A549 (cell line): ENCODE measurements at regions not wholly inside any gene's neighbourhood (a gene's known extent, or its start where the extent isn't known, plus 50 kb on each side); places are given as distances from the start of the nearest gene placed in this dataset.

Experiments used
- ATAC-seq, 2 experiments: fragments of 200-7000 bp in 1 of 2; fragments of >200 bp in 1 of 2; cut with Nextera tagmentation in 1 of 2; cut with Tn5 transposase in 1 of 2; 3 replicates each; pipeline versions ENCODE4 v1.8.0 to v1.9.1; 2018 to 2020; ENCODE audit warnings: mild to moderate bottlenecking in 1 of 2, moderate library complexity in 1 of 2
- CTCF ChIA-PET: fragments of 300-600 bp; sonication (Branson Sonifier 250); formaldehyde crosslinking; extraction: SDS; loops from one replicate; lab custom pipeline; 2021; ENCODE audit warnings: antibody characterized with exemption, inconsistent platforms; lab: Yijun Ruan, JAX
- POLR2A ChIA-PET: fragments of 350-600 bp; formaldehyde crosslinking; extraction: SDS; loops from one replicate; lab custom pipeline; 2021; ENCODE audit warnings: antibody characterized with exemption, inconsistent platforms; lab: Yijun Ruan, JAX
- DNase-seq, 2 experiments: peaks; one replicate each; pipeline versions ENCODE4 v3.0.0 to v3.0.0-alpha.2; 2011 to 2016; ENCODE audit warnings: low read depth in 1 of 2, low spot score in 1 of 2
- FAIRE-seq: peaks from 2 replicates; lab custom pipeline; 2011; peaks lifted over from hg19 to GRCh38; lab: Jason Lieb, UNC
- H3K27ac ChIP-seq, 2 experiments: fragments of >200 bp; sonication (Bioruptor Twin); formaldehyde crosslinking; 3 replicates each; pipeline ENCODE4 v1.5.1; 2016 to 2017
- H3K4me1 ChIP-seq: fragments of >200 bp; sonication (Bioruptor Twin); formaldehyde crosslinking; 3 replicates; pipeline ENCODE4 v1.6.1; 2016
- H3K4me2 ChIP-seq: fragments of >200 bp; sonication (Bioruptor Twin); formaldehyde crosslinking; 3 replicates; pipeline ENCODE4 v1.6.1; 2016
- H3K4me3 ChIP-seq: fragments of >200 bp; sonication (Bioruptor Twin); formaldehyde crosslinking; 3 replicates; pipeline ENCODE4 v1.5.1; 2016
- H3K9me3 ChIP-seq: fragments of >200 bp; sonication (Bioruptor Twin); formaldehyde crosslinking; 3 replicates; pipeline ENCODE4 v1.6.1; 2016
- BCL3 ChIP-seq: fragments of >200 bp; sonication (Bioruptor Twin); formaldehyde crosslinking; IDR thresholded peaks from 3 replicates; pipeline ENCODE4 v1.6.1; 2016
- CBX8 ChIP-seq: fragments of 200-600 bp; sonication (generic); IDR thresholded peaks from 2 replicates; pipeline ENCODE4 v1.6.1; 2016
- EHF ChIP-seq: fragments of 250-450 bp; sonication (Bioruptor Pico); IDR thresholded peaks from 2 replicates; pipeline ENCODE4 v1.5.0; 2020; ENCODE audit warnings: mild to moderate bottlenecking
- HEYL ChIP-seq: fragments of 250-450 bp; sonication (Bioruptor Pico); IDR thresholded peaks from 2 replicates; pipeline ENCODE4 v1.8.0; 2021; ENCODE audit warnings: mild to moderate bottlenecking, moderate library complexity
- KDM5A ChIP-seq: fragments of 200-600 bp; sonication (generic); IDR thresholded peaks from 2 replicates; pipeline ENCODE4 v1.6.1; 2016; ENCODE audit warnings: antibody characterized with exemption, mild to moderate bottlenecking
- MAZ ChIP-seq: fragments of 150-350 bp; IDR thresholded peaks from 2 replicates; pipeline ENCODE4 v1.6.1; 2014; ENCODE audit warnings: antibody characterized with exemption, low read depth, low read length, borderline replicate concordance
- NFE2L2 ChIP-seq: fragments of 150-350 bp; conservative IDR thresholded peaks from 2 replicates; pipeline ENCODE4 v1.6.1; 2014; ENCODE audit warnings: low read length
- NPAS2 ChIP-seq: fragments of 250-450 bp; sonication (Bioruptor Pico); IDR thresholded peaks from 2 replicates; pipeline ENCODE4 v1.8.0; 2022; ENCODE audit warnings: mild to moderate bottlenecking, moderate library complexity, borderline replicate concordance
- RAD21 ChIP-seq, 2 experiments: fragments of >200 bp in 1 of 2; sonication (Bioruptor Twin) in 1 of 2; formaldehyde crosslinking in 1 of 2; IDR thresholded peaks in 1 of 2; conservative IDR thresholded peaks in 1 of 2; 2 replicates in 1 of 2; 3 replicates in 1 of 2; pipeline ENCODE4 v1.6.1; 2012 to 2018; ENCODE audit warnings: inconsistent platforms in 1 of 2
- REST ChIP-seq: fragments of 200-600 bp; sonication (generic); IDR thresholded peaks from 2 replicates; pipeline ENCODE4 v1.6.1; 2016; ENCODE audit warnings: antibody characterized with exemption, mild to moderate bottlenecking, moderate library complexity
- RNF2 ChIP-seq: fragments of 200-600 bp; sonication (generic); IDR thresholded peaks from 2 replicates; pipeline ENCODE4 v1.6.1; 2016; ENCODE audit warnings: low read depth, mild to moderate bottlenecking, antibody characterized with exemption, moderate library complexity, borderline replicate concordance
- USF2 ChIP-seq: fragments of 450-650 bp; IDR thresholded peaks from 2 replicates; pipeline ENCODE4 v1.6.1; 2014; ENCODE audit warnings: antibody characterized with exemption
- ZNF302 ChIP-seq: fragments of 250-450 bp; sonication (Bioruptor Pico); IDR thresholded peaks from 2 replicates; pipeline ENCODE4 v1.9.0; 2021; ENCODE audit warnings: inconsistent platforms, mild to moderate bottlenecking, moderate library complexity
- ZSCAN20 ChIP-seq: fragments of 250-450 bp; sonication (Bioruptor Pico); IDR thresholded peaks from 2 replicates; pipeline ENCODE4 v1.8.0; 2022; ENCODE audit warnings: mild to moderate bottlenecking, moderate library complexity
- WGBS: methylation state at CpG from one replicate; pipeline ENCODE4 v1.1.6; 2017; ENCODE audit errors: missing lambda C conversion rate; 5-methylcytosine and 5-hydroxymethylcytosine counted together

GRCh38 chr5:167950126-167950721 is 341.2 kb upstream of the WWC1 start:
- ATAC-seq (no peak), DNase-seq (no peak), FAIRE-seq (no peak)
- Histone ChIP-seq H3K27ac (no peak overlapping the region), H3K4me1 (no peaks in the 10 kb centered on the region), H3K9me3 (no peaks in the 10 kb centered on the region), H3K4me3 (no peak overlapping the region), H3K4me2 (no peak overlapping the region)
- 44% methylated on average over 5 of the region's 5 CpGs for WGBS
- no peak for TF ChIP-seq REST
- POLR2A ChIA-PET: no interaction called here
- CTCF ChIA-PET: no interaction called here

GRCh38 chr5:167951116-167951515 is 340.3 kb upstream of the WWC1 start:
- no peak for DNase-seq
- H3K4me3 ChIP-seq: peak overlapping the region; percentile 20; the same call in 1 of the 3 replicates
- 5% methylated on average over 4 of the region's 4 CpGs for WGBS
- ChIA-PET POLR2A (no interaction called here), CTCF (interaction anchor here (1.1 to 1.6 kb wide), 2 partner anchors 8 to 14 kb away, joined by 3 read pairs; no protein-coding TSS in a partner anchor)
- no peak overlapping the region for H3K27ac ChIP-seq
- no peak for ATAC-seq
- no peaks in the 10 kb centered on the region for H3K4me1 ChIP-seq
- no peak for FAIRE-seq
- peak overlapping the region; percentile 52 for H3K4me2 ChIP-seq
- TF ChIP-seq ZNF302 (no peak), KDM5A (no peak)
- no peaks in the 10 kb centered on the region for H3K9me3 ChIP-seq

- no peak for DNase-seq
- ChIA-PET CTCF (interaction anchor here (0.6 to 1.6 kb wide), 3 partner anchors 9 to 15 kb away, joined by 3 read pairs; no protein-coding TSS in a partner anchor), POLR2A (no interaction called here)
- WGBS: 37% methylated on average over 17 of the region's 19 CpGs
- no peaks in the 10 kb centered on the region for H3K4me1 ChIP-seq
- no peak for FAIRE-seq
- no peaks in the 10 kb centered on the region for H3K9me3 ChIP-seq
- no peak overlapping the region for H3K4me3 ChIP-seq
- H3K4me2 ChIP-seq: no peak overlapping the region
- H3K27ac ChIP-seq: no peak overlapping the region
- no peak for TF ChIP-seq EHF (CRISPR knock-in tag)
- TF ChIP-seq ZSCAN20 (CRISPR knock-in tag): no peak
- TF ChIP-seq NPAS2 (CRISPR knock-in tag): no peak
- no peak for TF ChIP-seq RNF2
- TF ChIP-seq CBX8: no peak
- TF ChIP-seq USF2: no peak
- TF ChIP-seq MAZ: no peak
- TF ChIP-seq RAD21 (conservative IDR thresholded peaks at IDR 0.05 in 1 of 2, IDR thresholded peaks at IDR 0.05 in 1 of 2): no peak
- no peak for TF ChIP-seq BCL3
- no peak for TF ChIP-seq NFE2L2
- TF ChIP-seq HEYL (CRISPR knock-in tag): no peak
- ATAC-seq: 0 out of 6 replicates have a peak, but pooled peaks of 1 of the 2 experiments have one; percentile 30
These were observed 339.0 kb upstream of the WWC1 start for GRCh38 chr5:167952278-167952995.
